HG03095 (cell line): ENCODE measurements at regions not wholly inside any gene's neighbourhood (a gene's known extent, or its start where the extent isn't known, plus 50 kb on each side); places are given as distances from the start of the nearest gene placed in this dataset.

ENCODE experiments used
- ATAC-seq: cut with Tn5 transposase; IDR thresholded peaks from one replicate; pipeline ENCODE4 v1.9.1; 2021; ENCODE audit warnings: moderate library complexity; ENCODE audit not compliant: unreplicated experiment

- no peak for ATAC-seq
Measured at GRCh38 chr2:212873256-212873655, 278.2 kb downstream of the IKZF2 start.

- no peak for ATAC-seq
Measured at GRCh38 chr2:212871597-212871996, 279.8 kb downstream of the IKZF2 start.

GRCh38 chr2:212864186-212864585 is 287.2 kb downstream of the IKZF2 start:
- ATAC-seq: no peak

GRCh38 chr2:212863185-212863588 is 288.2 kb downstream of the IKZF2 start:
- ATAC-seq: no peak

GRCh38 chr2:212858496-212858895 is 292.9 kb downstream of the IKZF2 start:
- no peak for ATAC-seq

GRCh38 chr2:212854771-212855170 is 296.6 kb downstream of the IKZF2 start:
- ATAC-seq: no peak

- no peak for ATAC-seq
Measured at GRCh38 chr2:212854116-212854515, 297.3 kb downstream of the IKZF2 start.

- no peak for ATAC-seq
Measured at GRCh38 chr2:212845941-212846340, 305.5 kb downstream of the IKZF2 start.

- ATAC-seq: no peak
Measured at GRCh38 chr2:212843409-212844199, 305.0 kb upstream of the ERBB4 start.

GRCh38 chr2:212842544-212843185 is 304.1 kb upstream of the ERBB4 start:
- no peak for ATAC-seq

- ATAC-seq: no peak
Measured at GRCh38 chr2:212841460-212841859, 302.9 kb upstream of the ERBB4 start.

- ATAC-seq: no peak
Measured at GRCh38 chr2:212832211-212833195, 293.9 kb upstream of the ERBB4 start.

GRCh38 chr2:212831671-212832199 is 293.1 kb upstream of the ERBB4 start:
- no peak for ATAC-seq

- ATAC-seq: no peak
Measured at GRCh38 chr2:212816267-212816666, 277.7 kb upstream of the ERBB4 start.

GRCh38 chr2:212815453-212815852 is 276.9 kb upstream of the ERBB4 start:
- ATAC-seq: no peak

GRCh38 chr2:212814941-212815340 is 276.3 kb upstream of the ERBB4 start:
- ATAC-seq: no peak

- no peak for ATAC-seq
Measured at GRCh38 chr2:212811921-212812320, 273.3 kb upstream of the ERBB4 start.

GRCh38 chr2:212811036-212811805 is 272.6 kb upstream of the ERBB4 start:
- ATAC-seq: no peak

- ATAC-seq: no peak
Measured at GRCh38 chr2:212797484-212798205, 259.0 kb upstream of the ERBB4 start.

- no peak for ATAC-seq
Measured at GRCh38 chr2:212794471-212794870, 255.9 kb upstream of the ERBB4 start.
